PC-3 (cell line): ENCODE measurements at regions not wholly inside any gene's neighbourhood (a gene's known extent, or its start where the extent isn't known, plus 50 kb on each side); places are given as distances from the start of the nearest gene placed in this dataset.

Source experiments
- EZH2 ChIP-seq: fragments of 300-600 bp; sonication (generic); IDR thresholded peaks from one replicate; pipeline ENCODE4 v1.6.1; 2017; ENCODE audit warnings: antibody characterized with exemption, mild to moderate bottlenecking, low read length; ENCODE audit not compliant: unreplicated experiment
- EZH2phosphoT487 ChIP-seq: fragments of 300-600 bp; sonication (generic); IDR thresholded peaks from 2 replicates; pipeline ENCODE4 v1.6.1; 2018; ENCODE audit warnings: mild to moderate bottlenecking, antibody characterized with exemption, low read length, borderline replicate concordance
- TF ChIP-seq, protein P1 (sequence below): fragments of 300-600 bp; sonication (generic); conservative IDR thresholded peaks from 2 replicates; pipeline ENCODE4 v1.5.1; 2017; ENCODE audit warnings: antibody characterized with exemption, low read depth, mild to moderate bottlenecking, low read length

GRCh38 chr14:85728476-85729065 lies 198.6 kb downstream of the FLRT2 start:
- TF ChIP-seq, protein P1, sequence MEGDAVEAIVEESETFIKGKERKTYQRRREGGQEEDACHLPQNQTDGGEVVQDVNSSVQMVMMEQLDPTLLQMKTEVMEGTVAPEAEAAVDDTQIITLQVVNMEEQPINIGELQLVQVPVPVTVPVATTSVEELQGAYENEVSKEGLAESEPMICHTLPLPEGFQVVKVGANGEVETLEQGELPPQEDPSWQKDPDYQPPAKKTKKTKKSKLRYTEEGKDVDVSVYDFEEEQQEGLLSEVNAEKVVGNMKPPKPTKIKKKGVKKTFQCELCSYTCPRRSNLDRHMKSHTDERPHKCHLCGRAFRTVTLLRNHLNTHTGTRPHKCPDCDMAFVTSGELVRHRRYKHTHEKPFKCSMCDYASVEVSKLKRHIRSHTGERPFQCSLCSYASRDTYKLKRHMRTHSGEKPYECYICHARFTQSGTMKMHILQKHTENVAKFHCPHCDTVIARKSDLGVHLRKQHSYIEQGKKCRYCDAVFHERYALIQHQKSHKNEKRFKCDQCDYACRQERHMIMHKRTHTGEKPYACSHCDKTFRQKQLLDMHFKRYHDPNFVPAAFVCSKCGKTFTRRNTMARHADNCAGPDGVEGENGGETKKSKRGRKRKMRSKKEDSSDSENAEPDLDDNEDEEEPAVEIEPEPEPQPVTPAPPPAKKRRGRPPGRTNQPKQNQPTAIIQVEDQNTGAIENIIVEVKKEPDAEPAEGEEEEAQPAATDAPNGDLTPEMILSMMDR = no peak
- no peak for TF ChIP-seq EZH2
- no peak for TF ChIP-seq EZH2phosphoT487
